ACC112 (cell line): ENCODE measurements at regions not wholly inside any gene's neighbourhood (a gene's known extent, or its start where the extent isn't known, plus 50 kb on each side); places are given as distances from the start of the nearest gene placed in this dataset.
"Not testable (repeated sequence)": the region's sequence is repeated elsewhere in the genome, so short reads cannot be mapped to it uniquely, and the experiment has no call there.

Source experiments
- H2AFZ ChIP-seq: fragments of 200-600 bp; sonication (generic); one replicate; pipeline ENCODE4 v1.6.0; 2017; ENCODE audit warnings: antibody characterized with exemption, low read length; ENCODE audit not compliant: unreplicated experiment
- H3K27ac ChIP-seq: fragments of 200-600 bp; sonication (generic); 2 replicates; pipeline ENCODE4 v1.5.1; 2014; ENCODE audit warnings: low read depth, mild to moderate bottlenecking, antibody characterized with exemption, low read length, moderate library complexity
- H3K27me3 ChIP-seq: fragments of 200-600 bp; sonication (generic); 2 replicates; pipeline ENCODE4 v1.6.1; 2014; ENCODE audit warnings: mild to moderate bottlenecking, antibody characterized with exemption, low read length, moderate library complexity, mixed read lengths; ENCODE audit not compliant: insufficient read depth
- H3K36me3 ChIP-seq: fragments of 200-600 bp; sonication (generic); 2 replicates; pipeline ENCODE4 v1.6.1; 2016; ENCODE audit warnings: mild to moderate bottlenecking, antibody characterized with exemption, low read length, moderate library complexity, mixed read lengths; ENCODE audit not compliant: insufficient read depth
- H3K4me1 ChIP-seq: fragments of 200-600 bp; sonication (generic); one replicate; pipeline ENCODE4 v1.6.1; 2016; ENCODE audit warnings: low read length, mixed read lengths; ENCODE audit not compliant: insufficient read depth, unreplicated experiment, control insufficient read depth
- H3K4me3 ChIP-seq: fragments of 200-600 bp; sonication (generic); 2 replicates; pipeline ENCODE4 v1.5.1; 2014; ENCODE audit warnings: mild to moderate bottlenecking, low read depth, low read length
- H3K79me2 ChIP-seq: fragments of 200-600 bp; sonication (generic); one replicate; pipeline ENCODE4 v1.6.0; 2016; ENCODE audit warnings: low read length; ENCODE audit not compliant: control insufficient read depth, unreplicated experiment, insufficient read depth

DNA sequence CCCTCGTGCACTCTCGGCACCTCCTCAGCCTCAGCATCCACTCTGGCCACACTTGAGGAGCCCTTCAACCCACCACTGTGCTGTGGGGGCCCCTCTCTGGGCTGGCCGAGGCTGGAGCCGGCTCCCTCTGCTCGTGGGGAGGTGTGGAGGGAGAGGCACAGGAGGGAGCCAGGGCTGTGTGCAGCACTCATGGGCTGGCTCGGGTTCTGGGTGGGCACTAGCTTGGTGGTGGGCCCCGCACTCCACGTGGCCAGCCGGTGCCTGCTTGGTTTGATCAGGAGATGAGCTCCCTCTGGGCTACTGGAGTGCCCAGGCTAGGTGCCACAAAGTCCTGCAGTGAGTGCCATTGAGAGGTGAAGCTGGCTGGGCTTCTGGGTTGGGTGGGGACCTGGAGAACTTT, 949.4 kb upstream of the GJE1 start:
- no peaks in the 10 kb centered on the region for H3K27me3 ChIP-seq
- no peak overlapping the region for H2AFZ ChIP-seq
- no peaks in the 10 kb centered on the region for H3K4me1 ChIP-seq
- no peak overlapping the region for H3K27ac ChIP-seq
- H3K79me2 ChIP-seq, result no peaks in the 10 kb centered on the region
- no peaks in the 10 kb centered on the region for H3K36me3 ChIP-seq
- H3K4me3 ChIP-seq, result no peak overlapping the region

DNA sequence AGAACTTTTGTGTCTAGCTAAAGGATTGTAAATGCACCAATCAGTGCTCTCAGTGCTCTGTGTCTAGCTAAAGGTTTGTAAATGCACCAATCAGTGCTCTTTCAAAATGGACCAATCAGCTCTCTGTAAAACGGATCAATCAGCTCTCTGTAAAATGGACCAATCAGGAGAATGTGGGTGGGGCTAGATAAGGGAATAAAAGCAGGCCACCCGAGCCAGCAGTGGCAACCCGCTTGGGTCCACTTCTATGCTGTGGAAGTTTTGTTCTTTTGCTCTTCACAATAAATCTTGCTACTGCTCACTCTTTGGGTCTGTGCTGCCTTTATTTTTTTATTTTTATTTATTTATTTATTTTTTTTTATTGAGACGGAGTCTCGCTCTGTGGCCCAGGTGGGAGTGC, 957.3 kb upstream of the GJE1 start:
- not testable (repeated sequence) for H3K4me1 ChIP-seq, H3K27ac ChIP-seq, H3K79me2 ChIP-seq, H2AFZ ChIP-seq, H3K4me3 ChIP-seq, H3K27me3 ChIP-seq, H3K36me3 ChIP-seq

DNA sequence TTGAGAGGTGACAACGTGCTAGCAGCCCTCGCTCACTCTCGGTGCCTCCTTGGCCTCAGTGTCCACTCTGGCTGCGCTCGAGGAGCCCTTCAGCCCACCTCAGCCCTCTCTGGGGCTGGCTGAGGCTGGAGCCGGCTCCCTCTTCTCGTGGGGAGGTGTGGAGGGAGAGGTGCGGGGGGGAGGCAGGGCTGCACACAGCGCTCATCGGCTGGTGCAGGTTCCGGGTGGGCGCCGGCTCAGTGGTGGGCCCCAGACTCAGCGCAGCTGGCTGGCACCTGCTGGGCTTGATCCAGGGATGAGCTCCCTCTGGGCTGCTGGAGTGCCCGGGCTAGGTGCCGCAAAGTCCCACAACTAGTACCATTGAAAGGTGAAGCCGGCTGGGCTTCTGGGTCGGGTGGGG, 957.8 kb upstream of the GJE1 start:
- H3K36me3 ChIP-seq, result no peaks in the 10 kb centered on the region

DNA sequence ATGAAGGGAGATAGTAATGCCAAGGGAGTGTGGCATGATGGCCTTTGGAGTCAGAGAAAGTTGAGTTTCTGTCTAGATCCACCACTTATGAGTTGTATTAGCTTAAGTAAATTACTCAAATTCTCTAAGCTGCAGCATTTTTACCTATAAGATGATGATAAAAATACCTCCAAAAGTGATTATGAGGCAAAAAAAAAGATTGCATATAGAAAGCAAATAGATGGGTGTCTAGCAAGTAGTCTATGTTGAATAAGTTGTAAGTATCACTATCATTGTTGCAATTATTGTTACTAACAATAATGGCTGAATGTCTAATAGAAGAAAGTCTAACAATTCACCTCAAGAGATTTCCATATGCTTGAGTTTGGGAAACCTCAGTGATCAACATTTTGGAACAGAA, 959.2 kb upstream of the GJE1 start:
- no peaks in the 10 kb centered on the region for H3K27me3 ChIP-seq

More for the DNA sequence above, 957.8 kb upstream of the GJE1 start:
- H3K27ac ChIP-seq, result no peak overlapping the region
- no peaks in the 10 kb centered on the region for H3K27me3 ChIP-seq
- H3K79me2 ChIP-seq, result no peaks in the 10 kb centered on the region
- no peak overlapping the region for H2AFZ ChIP-seq
- H3K4me3 ChIP-seq, result no peak overlapping the region
- no peaks in the 10 kb centered on the region for H3K4me1 ChIP-seq

DNA sequence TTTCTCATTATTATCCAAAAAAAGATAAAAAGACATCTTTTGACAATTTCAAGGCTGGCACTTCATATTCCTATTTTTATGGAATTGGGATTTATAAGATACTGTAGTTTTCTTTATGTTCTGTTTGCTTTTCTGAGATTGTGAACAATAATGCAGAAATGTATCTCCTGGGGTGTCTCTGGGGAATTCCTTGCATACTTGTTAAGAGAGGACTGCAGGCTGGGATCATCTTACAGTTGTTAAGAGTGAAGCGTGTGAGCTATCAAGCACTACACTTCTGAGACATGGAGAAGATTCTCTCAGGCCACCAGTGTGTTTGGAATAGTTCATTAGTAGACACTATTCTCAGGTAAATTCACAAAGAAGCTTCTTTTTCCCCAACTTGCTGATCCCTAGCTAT, 963.3 kb upstream of the GJE1 start:
- no peaks in the 10 kb centered on the region for H3K79me2 ChIP-seq
- no peaks in the 10 kb centered on the region for H3K27me3 ChIP-seq
- no peak overlapping the region for H3K4me3 ChIP-seq
- peaks cover 6% of the 10 kb centered on the region for H3K4me1 ChIP-seq
- no peaks in the 10 kb centered on the region for H3K36me3 ChIP-seq
- no peak overlapping the region for H2AFZ ChIP-seq
- H3K27ac ChIP-seq, result no peak overlapping the region

More for the DNA sequence above, 959.2 kb upstream of the GJE1 start:
- Histone ChIP-seq H3K36me3 (no peaks in the 10 kb centered on the region), H3K4me1 (peaks cover 6% of the 10 kb centered on the region), H3K79me2 (no peaks in the 10 kb centered on the region), H3K27ac (no peak overlapping the region), H2AFZ (no peak overlapping the region), H3K4me3 (no peak overlapping the region)

DNA sequence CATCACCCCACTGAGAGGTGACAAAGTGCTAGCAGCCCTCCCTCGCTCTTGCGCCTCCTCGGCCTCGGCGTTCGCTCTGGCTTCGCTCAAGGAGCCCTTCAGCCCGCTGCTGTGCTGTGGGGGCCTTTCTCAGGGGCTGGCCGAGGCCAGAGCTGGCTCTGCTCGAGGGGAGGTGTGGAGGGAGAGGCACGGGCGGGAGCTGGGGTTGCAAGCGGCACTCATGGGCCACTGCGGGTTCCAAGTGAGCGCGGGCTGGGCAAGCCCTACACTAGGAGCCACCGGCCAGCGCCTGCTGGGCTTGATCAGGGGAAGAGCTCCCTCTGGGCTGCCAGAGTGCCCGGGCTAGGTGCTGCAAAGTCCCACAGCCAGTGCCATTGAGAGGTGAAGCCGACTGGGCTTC, 964.8 kb upstream of the GJE1 start:
- Histone ChIP-seq H3K36me3 (no peaks in the 10 kb centered on the region), H3K4me3 (no peak overlapping the region), H3K27ac (no peak overlapping the region), H3K79me2 (no peaks in the 10 kb centered on the region), H3K27me3 (no peaks in the 10 kb centered on the region), H3K4me1 (peaks cover 6% of the 10 kb centered on the region), H2AFZ (no peak overlapping the region)

DNA sequence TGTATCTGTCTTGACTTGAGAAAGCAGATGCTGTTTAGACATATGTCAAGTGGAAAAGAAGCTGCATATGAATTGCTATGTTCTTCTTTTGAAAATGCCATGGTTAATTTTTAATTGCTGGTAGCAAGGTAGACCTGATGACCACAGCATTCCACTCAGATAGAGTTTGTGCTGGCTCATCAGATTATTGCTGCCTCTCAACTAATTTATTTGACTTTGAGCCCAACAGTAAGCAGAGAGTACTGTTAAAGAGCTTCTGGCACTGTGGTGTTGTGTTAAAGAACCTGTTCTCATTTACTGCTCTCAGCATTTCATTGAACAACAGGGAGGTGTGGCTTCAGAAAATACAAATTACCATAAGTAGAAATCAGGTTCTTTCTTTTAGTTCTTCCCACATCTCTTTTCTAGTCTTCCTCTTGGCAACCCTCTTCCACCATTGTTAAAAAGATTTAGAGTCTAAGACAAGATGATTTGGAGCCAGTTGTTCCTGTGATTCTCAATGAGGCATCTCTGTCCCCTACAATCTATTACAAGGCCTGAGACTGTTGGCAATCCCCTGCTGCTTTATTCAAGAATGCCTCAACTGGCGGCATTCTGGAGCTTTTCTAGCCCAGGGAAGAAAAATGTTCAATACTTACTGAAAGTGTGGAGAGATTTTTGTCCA, 967.6 kb upstream of the GJE1 start:
- Histone ChIP-seq H3K79me2 (no peaks in the 10 kb centered on the region), H3K27me3 (no peaks in the 10 kb centered on the region), H3K4me3 (no peak overlapping the region), H3K27ac (no peak overlapping the region), H2AFZ (no peak overlapping the region), H3K4me1 (peaks cover 6% of the 10 kb centered on the region), H3K36me3 (no peaks in the 10 kb centered on the region)

DNA sequence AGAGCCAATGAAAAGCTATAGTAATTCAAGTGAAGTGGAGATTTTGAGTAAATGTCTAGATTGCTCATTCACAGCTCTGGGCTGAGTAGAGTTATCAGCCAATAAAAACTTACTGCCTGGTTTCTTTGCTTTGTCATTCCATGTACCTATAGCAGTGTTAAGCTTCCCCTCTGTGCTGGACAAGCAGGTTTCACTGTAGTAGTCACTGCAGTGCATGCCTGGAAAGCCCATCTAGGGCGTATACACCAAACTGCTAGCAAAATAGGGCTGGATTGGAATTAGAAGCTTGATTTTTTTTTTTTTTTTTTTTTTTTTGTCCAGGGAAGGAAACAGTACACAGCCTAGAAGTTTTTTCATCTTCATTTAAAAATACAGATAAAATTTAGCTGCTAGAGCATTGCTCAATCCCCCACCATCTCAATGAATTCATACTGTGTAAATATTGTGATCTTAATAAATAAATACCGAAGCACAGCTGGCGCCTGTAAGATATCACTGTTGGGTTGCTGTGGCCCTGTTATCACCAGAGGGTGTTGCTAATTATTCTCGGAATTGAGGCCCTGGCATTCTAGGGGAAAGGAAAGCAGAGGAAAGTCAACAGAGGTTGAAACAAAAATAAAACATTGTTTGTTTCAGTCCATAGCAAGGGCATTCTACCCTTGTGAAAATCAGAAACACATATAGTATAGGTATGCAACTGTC, 968.5 kb upstream of the GJE1 start:
- Histone ChIP-seq H3K4me1 (peaks cover 1% of the 10 kb centered on the region), H3K36me3 (no peaks in the 10 kb centered on the region), H3K79me2 (no peaks in the 10 kb centered on the region), H2AFZ (no peak overlapping the region), H3K4me3 (no peak overlapping the region), H3K27me3 (no peaks in the 10 kb centered on the region), H3K27ac (no peak overlapping the region)

DNA sequence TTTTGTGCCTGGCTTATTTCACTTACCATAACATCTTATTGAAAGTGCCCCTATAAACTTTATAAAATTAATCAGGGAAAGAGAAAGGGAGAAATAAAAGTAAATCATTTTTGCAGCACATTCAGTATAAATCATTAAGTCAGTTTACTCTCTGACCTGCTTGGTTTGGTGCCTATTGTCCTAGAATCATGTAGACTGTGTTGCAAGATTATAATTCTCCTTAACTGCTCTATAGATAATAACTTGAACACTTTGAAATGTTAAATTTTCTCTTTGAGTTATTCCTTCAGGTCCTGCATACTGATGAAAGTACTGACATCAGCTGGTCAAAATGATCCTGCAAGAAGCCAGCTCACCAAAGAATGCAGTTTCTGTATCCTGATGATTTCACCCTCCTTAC, 969.6 kb upstream of the GJE1 start:
- Histone ChIP-seq H3K27ac (no peak overlapping the region), H3K27me3 (no peaks in the 10 kb centered on the region), H3K79me2 (no peaks in the 10 kb centered on the region), H3K4me3 (no peak overlapping the region), H2AFZ (no peak overlapping the region), H3K36me3 (no peaks in the 10 kb centered on the region), H3K4me1 (no peaks in the 10 kb centered on the region)

DNA sequence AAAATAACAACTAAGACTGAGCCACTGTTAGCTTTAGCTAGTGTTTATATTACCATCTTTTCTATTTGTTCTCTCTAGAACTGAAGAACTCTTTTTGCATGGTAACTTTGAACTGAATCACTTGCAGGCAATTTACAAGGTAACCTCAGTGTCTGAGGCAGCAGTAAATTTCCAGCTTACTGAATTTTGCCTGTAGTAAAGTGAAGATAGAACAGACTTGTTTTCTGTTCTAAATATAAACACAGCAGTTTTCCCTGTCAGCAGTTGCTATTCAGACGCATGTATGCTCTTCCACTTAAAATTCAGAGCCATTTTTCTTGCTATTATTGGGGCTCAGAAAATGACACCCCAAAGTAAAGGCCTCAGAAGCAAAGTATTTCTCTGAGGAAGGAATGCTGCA, 974.0 kb upstream of the GJE1 start:
- H3K36me3 ChIP-seq, result no peaks in the 10 kb centered on the region
- H3K27ac ChIP-seq, result no peak overlapping the region
- H3K79me2 ChIP-seq, result no peaks in the 10 kb centered on the region
- no peaks in the 10 kb centered on the region for H3K4me1 ChIP-seq
- H2AFZ ChIP-seq, result no peak overlapping the region
- H3K27me3 ChIP-seq, result no peaks in the 10 kb centered on the region
- H3K4me3 ChIP-seq, result no peak overlapping the region

DNA sequence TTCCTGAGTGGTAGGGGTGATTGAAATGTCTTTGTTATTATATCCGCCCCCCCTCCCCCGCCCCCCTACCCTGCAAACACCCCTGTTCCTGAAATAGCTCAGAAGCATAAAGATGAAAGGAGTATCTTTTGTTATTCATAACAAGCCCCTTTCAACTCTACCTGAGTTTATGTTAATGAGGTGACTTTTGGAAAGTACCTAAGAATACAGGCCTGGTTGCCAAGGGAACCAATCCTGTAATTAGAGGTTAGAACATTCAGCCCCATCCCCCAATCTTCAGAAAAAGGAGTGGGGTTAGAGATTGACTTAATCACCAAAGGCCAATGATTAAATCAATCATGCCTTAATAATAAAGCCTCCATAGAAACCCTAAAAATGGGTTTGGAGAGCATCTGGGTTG, 979.2 kb upstream of the GJE1 start:
- Histone ChIP-seq H3K27me3 (no peaks in the 10 kb centered on the region), H3K36me3 (no peaks in the 10 kb centered on the region), H3K4me3 (no peak overlapping the region), H2AFZ (no peak overlapping the region), H3K27ac (no peak overlapping the region), H3K4me1 (no peaks in the 10 kb centered on the region), H3K79me2 (no peaks in the 10 kb centered on the region)
